Ovary (tissue), 3 donors: ENCODE measurements at regions not wholly inside any gene's neighbourhood (a gene's known extent, or its start where the extent isn't known, plus 50 kb on each side); places are given as distances from the start of the nearest gene placed in this dataset.

Experiments
- EP300 ChIP-seq: sonication (generic); formaldehyde crosslinking; IDR thresholded peaks from one replicate; pipeline ENCODE4 v1.6.1; 2017; ENCODE audit warnings: antibody characterized with exemption
- POLR2A ChIP-seq: fragments of 450-650 bp; IDR thresholded peaks from one replicate; pipeline ENCODE4 v1.6.1; 2017; ENCODE audit warnings: antibody characterized with exemption, mild to moderate bottlenecking, moderate library complexity
- TF ChIP-seq, protein P1 (sequence below), 3 donors: fragments of 450-650 bp in 2 of 3; fragments of 200-600 bp in 1 of 3; IDR thresholded peaks; one replicate each; pipeline versions ENCODE4 v1.5.1 to v1.8.0; 2016 to 2022; ENCODE audit warnings: antibody characterized with exemption in 3 of 3, mild to moderate bottlenecking in 1 of 3
- donor health status: DM: no; HTN: no; CAD: no.

DNA sequence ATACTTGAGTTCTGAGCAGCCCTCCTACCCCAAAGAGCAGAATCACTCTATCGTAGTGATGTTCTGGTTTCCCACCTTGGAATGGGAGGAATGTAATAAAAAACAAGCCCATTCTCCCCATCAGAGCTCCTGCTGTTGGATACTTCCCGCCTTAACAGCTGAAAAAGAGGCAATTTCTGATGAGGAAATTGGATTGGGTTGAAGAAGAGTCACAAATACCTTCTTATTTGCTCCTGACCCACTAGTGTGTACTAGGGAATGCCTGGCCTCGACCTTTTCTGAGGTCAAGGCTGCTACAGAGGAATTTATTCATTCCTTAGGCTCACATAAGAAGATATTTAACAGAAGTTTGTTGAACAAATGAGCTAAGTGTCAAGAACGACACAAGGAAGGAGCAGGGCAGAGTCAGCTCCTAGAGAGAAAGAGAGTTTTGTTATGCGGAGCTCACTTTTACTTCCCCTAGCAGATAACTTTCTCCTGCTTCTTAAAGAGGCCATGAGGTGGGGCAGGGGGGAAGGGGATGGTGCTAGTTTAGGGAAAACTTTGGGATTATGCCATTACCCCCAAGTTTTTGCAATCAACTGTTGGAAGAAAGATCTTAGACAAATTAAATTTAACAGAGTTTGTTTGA, 273.8 kb upstream of the CLNK start:
- TF ChIP-seq, protein P1, sequence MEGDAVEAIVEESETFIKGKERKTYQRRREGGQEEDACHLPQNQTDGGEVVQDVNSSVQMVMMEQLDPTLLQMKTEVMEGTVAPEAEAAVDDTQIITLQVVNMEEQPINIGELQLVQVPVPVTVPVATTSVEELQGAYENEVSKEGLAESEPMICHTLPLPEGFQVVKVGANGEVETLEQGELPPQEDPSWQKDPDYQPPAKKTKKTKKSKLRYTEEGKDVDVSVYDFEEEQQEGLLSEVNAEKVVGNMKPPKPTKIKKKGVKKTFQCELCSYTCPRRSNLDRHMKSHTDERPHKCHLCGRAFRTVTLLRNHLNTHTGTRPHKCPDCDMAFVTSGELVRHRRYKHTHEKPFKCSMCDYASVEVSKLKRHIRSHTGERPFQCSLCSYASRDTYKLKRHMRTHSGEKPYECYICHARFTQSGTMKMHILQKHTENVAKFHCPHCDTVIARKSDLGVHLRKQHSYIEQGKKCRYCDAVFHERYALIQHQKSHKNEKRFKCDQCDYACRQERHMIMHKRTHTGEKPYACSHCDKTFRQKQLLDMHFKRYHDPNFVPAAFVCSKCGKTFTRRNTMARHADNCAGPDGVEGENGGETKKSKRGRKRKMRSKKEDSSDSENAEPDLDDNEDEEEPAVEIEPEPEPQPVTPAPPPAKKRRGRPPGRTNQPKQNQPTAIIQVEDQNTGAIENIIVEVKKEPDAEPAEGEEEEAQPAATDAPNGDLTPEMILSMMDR (IDR thresholded peaks at IDR 0.05): no peak
- no peak for TF ChIP-seq POLR2A
- no peak for TF ChIP-seq EP300
